OCI-LY7 (cell line): ENCODE measurements at regions not wholly inside any gene's neighbourhood (a gene's known extent, or its start where the extent isn't known, plus 50 kb on each side); places are given as distances from the start of the nearest gene placed in this dataset.

ENCODE experiments used
- CTCF ChIP-seq: fragments of 200-600 bp; sonication (generic); conservative IDR thresholded peaks from 2 replicates; pipeline ENCODE4 v1.5.1; 2014; ENCODE audit warnings: mild to moderate bottlenecking, antibody characterized with exemption, low read length, moderate library complexity, mixed read lengths
- EZH2phosphoT487 ChIP-seq: fragments of 200-600 bp; sonication (generic); IDR thresholded peaks from 2 replicates; pipeline ENCODE4 v1.6.1; 2018; ENCODE audit warnings: low read depth, borderline replicate concordance, mild to moderate bottlenecking, mixed run types, antibody characterized with exemption, low read length, moderate library complexity, mixed read lengths

- TF ChIP-seq CTCF (no peak), EZH2phosphoT487 (no peak)
Measured at GRCh38 chr16:64047207-64047606, 1074.7 kb downstream of the CDH11 start.
